ENCODE measurements at regions not wholly inside any gene's neighbourhood (a gene's known extent, or its start where the extent isn't known, plus 50 kb on each side); places are given as distances from the start of the nearest gene placed in this dataset.

- DNase-seq (no peak), ATAC-seq (no peak)
These were observed 88.3 kb upstream of the ARHGAP29 start for GRCh38 chr1:94325377-94326302.

- ATAC-seq: no peak
- no peak for DNase-seq
These were observed 86.8 kb upstream of the ARHGAP29 start for GRCh38 chr1:94324178-94324544.

- ATAC-seq: no peak
- no peak for DNase-seq
These were observed 86.2 kb upstream of the ARHGAP29 start for GRCh38 chr1:94323311-94324177.

DNA sequence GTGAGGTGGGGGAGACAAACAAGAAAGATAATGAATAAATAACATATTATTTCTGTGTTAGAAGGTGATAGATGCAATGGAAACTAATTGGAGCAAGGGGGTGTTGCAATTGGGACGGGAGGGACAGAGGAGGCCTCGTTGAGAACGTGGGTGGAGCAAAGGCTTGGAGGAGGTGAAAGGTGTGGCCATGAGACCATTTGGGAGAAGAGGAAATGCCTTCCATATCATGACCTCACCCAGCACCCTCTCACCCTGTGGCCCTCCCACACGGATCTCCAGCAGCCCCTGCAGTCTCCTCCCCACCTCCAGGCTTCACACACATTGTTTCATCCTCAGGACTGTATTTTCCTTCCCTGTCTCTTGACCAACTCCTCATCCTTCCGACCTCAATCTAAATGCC, 85.3 kb upstream of the ARHGAP29 start:
- DNase-seq (no peak), ATAC-seq (no peak)

- ATAC-seq: no peak
- DNase-seq: no peak
These were observed 84.3 kb upstream of the ARHGAP29 start for GRCh38 chr1:94321662-94322061.

- ATAC-seq (no peak), DNase-seq (no peak)
These were observed 82.1 kb upstream of the ARHGAP29 start for GRCh38 chr1:94319319-94320102.

GRCh38 chr1:94318505-94319030, 81.2 kb upstream of the ARHGAP29 start:
- ATAC-seq: no peak
- no peak for DNase-seq

- ATAC-seq (no peak), DNase-seq (no peak)
These were observed 80.4 kb upstream of the ARHGAP29 start for GRCh38 chr1:94317790-94318188.

DNA sequence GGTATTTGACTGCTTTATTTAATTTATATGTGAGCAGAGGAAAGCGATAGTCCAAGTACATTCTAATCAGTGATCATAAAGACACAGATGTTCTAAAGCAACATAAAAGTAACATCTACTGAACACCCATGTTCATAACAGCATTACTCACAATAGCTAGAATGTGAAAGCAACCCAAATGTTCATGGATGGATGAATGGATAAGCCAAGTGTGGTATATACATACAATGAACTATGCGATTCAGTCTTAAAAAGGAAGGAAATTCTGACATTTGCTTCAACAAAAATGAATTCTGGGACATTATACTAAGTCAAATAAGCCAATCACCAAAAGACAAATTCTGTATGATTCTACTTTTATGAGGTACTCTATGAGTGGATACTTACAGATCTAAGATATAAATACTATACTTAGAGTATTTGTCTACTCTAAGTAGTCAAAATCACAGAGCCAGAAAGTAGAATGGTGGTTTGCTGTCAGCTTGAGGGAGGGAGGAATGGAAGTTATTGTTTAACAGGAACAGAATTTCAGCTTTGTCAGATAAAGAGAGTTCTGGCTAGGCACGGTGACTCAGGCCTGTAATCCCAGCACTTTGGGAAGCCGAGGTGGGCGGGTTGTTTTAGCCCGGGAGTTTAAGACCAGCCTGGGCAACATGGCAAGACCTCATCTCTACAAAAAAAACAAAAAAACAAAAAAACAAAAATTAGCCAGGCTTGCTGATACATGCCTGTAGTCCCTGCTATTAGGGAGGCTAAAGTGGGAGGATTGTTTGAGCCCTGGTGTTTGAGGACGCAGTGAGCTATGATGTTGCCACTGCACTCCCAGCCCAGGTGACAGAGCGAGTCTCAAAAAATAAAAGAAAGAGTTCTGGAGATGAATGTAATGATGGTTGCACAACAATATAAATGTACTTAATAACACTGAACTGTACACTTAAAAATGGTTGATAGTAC, 79.7 kb upstream of the ARHGAP29 start:
- no peak for ATAC-seq
- no peak for DNase-seq

DNA sequence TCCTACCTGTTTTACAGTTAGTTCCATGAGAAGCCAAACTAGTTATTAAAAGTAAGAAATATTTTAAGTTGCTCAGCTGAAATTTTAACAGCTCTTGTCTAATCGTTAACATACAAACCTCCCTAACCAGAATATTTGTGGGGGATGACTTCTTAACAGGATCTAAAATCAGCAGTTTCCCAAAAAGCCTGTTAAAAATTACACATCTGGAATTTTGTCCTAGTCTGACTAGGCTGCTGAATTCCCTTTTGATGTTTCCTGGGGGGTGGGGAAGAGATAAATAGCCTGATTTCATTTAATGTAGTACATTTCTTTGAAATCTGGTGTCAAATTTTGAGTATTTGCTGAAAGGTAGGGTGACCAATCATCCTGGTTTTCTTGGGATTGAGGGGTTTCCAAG, 78.8 kb upstream of the ARHGAP29 start:
- ATAC-seq (no peak), DNase-seq (no peak)

GRCh38 chr1:94315552-94316116, 78.2 kb upstream of the ARHGAP29 start:
- ATAC-seq: no peak
- no peak for DNase-seq

- no peak for DNase-seq
These were observed 77.0 kb upstream of the ARHGAP29 start for GRCh38 chr1:94314222-94314858.

GRCh38 chr1:94310570-94311270, 73.3 kb upstream of the ARHGAP29 start:
- DNase-seq: no peak
- no peak for ATAC-seq

More at GRCh38 chr1:94314222-94314858, 77.0 kb upstream of the ARHGAP29 start:
- no peak for ATAC-seq

DNA sequence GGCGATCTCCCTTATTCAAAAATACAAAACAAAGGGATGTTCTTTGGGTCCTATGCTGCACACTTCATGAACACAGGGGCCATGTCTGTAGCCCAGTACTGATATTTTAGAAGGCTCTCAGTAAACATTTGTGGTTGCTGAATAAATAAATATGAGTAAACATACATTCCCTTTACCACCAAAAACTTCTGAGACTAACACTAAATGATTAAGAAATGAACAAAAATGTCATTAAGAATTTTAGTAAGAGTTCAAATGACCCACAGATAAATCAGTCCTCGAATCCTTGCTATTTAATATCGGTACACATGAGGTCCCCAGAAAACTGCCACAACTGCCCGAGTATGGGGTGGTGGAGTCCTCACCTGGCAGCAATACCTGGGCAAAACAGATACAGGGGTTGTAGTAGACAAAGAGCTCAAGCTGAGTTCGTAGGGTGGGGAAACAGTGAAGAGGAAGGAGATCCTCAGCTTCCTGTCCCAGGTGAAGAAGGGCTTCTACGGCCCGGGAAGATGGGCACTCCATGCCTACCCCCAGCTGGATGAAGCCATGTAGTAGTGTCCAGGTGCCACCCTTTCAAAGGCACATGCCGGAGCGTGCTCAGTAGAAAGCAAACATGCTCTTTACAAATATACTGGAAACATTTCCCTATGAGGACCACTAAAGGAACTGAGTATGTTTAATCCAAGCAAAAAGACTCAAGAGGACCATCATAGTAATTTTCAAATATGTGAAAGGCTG, 72.6 kb upstream of the ARHGAP29 start:
- ATAC-seq (no peak), DNase-seq (no peak)

DNA sequence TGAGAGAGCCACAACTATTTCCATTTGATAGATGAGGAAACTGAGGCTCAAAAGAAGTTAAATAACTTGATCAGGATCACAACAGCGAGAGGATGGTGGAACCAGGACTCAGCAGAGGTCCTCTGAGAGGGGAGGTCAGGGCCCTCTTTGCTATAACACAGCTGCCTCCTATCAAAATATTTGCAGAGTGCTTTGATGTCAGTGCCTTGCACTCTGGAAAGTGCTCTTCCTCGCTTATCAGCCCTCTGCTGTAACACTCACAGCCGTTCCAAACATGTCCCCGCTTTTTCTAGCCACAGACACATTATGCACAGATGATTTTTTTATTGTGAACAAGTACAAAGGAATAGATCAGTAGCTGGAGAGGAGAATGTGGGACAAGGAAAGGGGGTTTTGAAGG, 71.8 kb upstream of the ARHGAP29 start:
- DNase-seq (no peak), ATAC-seq (no peak)

DNA sequence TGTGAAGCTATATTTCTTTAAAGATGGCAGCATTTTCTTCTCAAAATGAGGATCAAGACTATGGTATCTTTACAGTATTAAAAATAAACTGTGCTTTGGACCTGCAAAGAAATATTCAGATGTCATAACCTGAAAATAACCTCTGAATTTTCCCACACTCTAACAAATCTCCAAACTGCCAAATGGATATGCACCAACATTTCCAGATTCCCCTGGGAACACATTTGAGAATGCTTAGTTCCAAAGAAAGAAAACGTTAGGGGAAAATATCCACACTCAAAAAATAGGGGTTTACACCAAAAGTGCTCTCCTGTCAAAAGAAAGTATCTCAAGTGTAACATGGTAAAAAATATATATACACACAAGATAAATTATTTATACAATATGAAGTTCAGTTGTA, 69.1 kb upstream of the ARHGAP29 start:
- ATAC-seq: no peak

GRCh38 chr1:94305704-94306103, 68.3 kb upstream of the ARHGAP29 start:
- no peak for DNase-seq

More for the DNA sequence above, 69.1 kb upstream of the ARHGAP29 start:
- no peak for DNase-seq

DNA sequence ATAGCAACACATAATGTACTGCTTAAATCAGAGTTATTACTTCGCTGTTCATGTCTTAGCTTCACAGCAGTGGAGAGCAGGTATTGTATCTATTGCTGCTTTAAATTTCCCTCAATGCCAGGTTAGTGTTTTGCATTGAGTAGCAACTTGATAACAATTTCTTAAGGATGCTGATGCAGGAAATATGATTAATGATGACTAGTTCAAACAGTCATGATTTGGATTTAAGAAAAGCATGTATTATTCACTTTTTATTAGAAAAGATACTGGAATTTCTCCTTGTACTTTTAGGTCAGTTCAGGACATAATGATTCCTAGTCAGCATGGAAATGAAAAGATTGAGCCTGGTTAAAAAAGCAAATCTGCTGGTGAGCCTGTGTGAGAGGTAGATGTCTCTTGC, 67.2 kb upstream of the ARHGAP29 start:
- DNase-seq: no peak

More at GRCh38 chr1:94305704-94306103, 68.3 kb upstream of the ARHGAP29 start:
- no peak for ATAC-seq

DNA sequence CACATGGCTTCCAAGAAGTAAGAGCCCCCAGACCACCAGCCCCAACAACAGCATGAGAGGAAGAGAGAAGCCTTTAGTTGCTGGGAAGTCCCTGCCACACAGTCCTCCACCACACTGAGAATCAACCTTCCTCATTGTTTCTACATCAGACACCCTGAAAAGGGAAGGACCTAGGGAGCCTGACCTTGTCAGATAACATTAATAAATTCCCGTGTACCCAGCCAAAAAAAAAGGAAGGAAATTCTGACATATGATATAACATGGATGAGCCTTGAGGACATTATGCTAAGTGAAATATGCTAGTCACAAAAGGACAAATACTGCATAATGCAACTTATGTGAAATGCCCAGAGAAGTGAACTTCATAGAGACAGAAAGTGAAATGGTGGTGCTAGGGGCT, 65.6 kb upstream of the ARHGAP29 start:
- DNase-seq (no peak), ATAC-seq (no peak)

More for the DNA sequence above, 67.2 kb upstream of the ARHGAP29 start:
- ATAC-seq: no peak
